Type B pancreatic cell (in vitro differentiated cells): ENCODE measurements at regions not wholly inside any gene's neighbourhood (a gene's known extent, or its start where the extent isn't known, plus 50 kb on each side); places are given as distances from the start of the nearest gene placed in this dataset.

ENCODE experiments used
- DNase-seq: peaks from one replicate; pipeline ENCODE4 v3.0.0; 2021; ENCODE audit warnings: mixed read lengths; ENCODE audit not compliant: unreplicated experiment; ENCODE audit errors: extremely low spot score
- H3K27ac Mint-ChIP-seq: 2 replicates; pipeline ENCODE4 v1.8.0; 2021; ENCODE audit warnings: mild to moderate bottlenecking, mixed read lengths
- H3K27me3 Mint-ChIP-seq: 2 replicates; pipeline ENCODE4 v1.8.0; 2021; ENCODE audit warnings: mixed read lengths
- H3K36me3 Mint-ChIP-seq: 2 replicates; pipeline ENCODE4 v1.8.0; 2021; ENCODE audit warnings: mixed read lengths
- H3K4me1 Mint-ChIP-seq: one replicate; pipeline ENCODE4 v1.8.0; 2021; ENCODE audit warnings: mixed read lengths; ENCODE audit not compliant: unreplicated experiment
- H3K4me3 Mint-ChIP-seq: 2 replicates; pipeline ENCODE4 v1.8.0; 2021; ENCODE audit warnings: mild to moderate bottlenecking, mixed read lengths
- H3K9me3 Mint-ChIP-seq: 2 replicates; pipeline ENCODE4 v1.8.0; 2021; ENCODE audit warnings: mixed read lengths
- CTCF ChIP-seq: fragments of 200-600 bp; sonication (generic); conservative IDR thresholded peaks from 2 replicates; pipeline ENCODE4 v1.5.0; 2021; ENCODE audit warnings: antibody characterized with exemption, mild to moderate bottlenecking

GRCh38 chr3:148070041-148070440 is 627.7 kb upstream of the AGTR1 start:
- H3K4me3 Mint-ChIP-seq: no peak overlapping the region
- no peaks in the 10 kb centered on the region for H3K27me3 Mint-ChIP-seq
- no peaks in the 10 kb centered on the region for H3K36me3 Mint-ChIP-seq
- no peak overlapping the region for H3K27ac Mint-ChIP-seq
- no peaks in the 10 kb centered on the region for H3K9me3 Mint-ChIP-seq
- TF ChIP-seq CTCF: no peak
- no peaks in the 10 kb centered on the region for H3K4me1 Mint-ChIP-seq
- DNase-seq: no peak

- TF ChIP-seq CTCF: no peak
- DNase-seq: no peak
- H3K36me3 Mint-ChIP-seq: no peaks in the 10 kb centered on the region
- H3K27me3 Mint-ChIP-seq: no peaks in the 10 kb centered on the region
- no peak overlapping the region for H3K27ac Mint-ChIP-seq
- H3K9me3 Mint-ChIP-seq: no peaks in the 10 kb centered on the region
- H3K4me3 Mint-ChIP-seq: no peak overlapping the region
- H3K4me1 Mint-ChIP-seq: peaks cover 11% of the 10 kb centered on the region
Measured at GRCh38 chr3:148073721-148074456, 623.8 kb upstream of the AGTR1 start.

GRCh38 chr3:148074946-148075345 is 622.8 kb upstream of the AGTR1 start:
- no peaks in the 10 kb centered on the region for H3K9me3 Mint-ChIP-seq
- H3K4me3 Mint-ChIP-seq: no peak overlapping the region
- no peak overlapping the region for H3K27ac Mint-ChIP-seq
- DNase-seq: no peak
- peaks cover 16% of the 10 kb centered on the region for H3K4me1 Mint-ChIP-seq
- no peaks in the 10 kb centered on the region for H3K36me3 Mint-ChIP-seq
- H3K27me3 Mint-ChIP-seq: no peaks in the 10 kb centered on the region
- no peak for TF ChIP-seq CTCF

- no peak for DNase-seq
- Mint-ChIP-seq H3K27me3 (no peaks in the 10 kb centered on the region), H3K9me3 (no peaks in the 10 kb centered on the region), H3K27ac (no peak overlapping the region), H3K4me1 (peaks cover 16% of the 10 kb centered on the region), H3K36me3 (no peaks in the 10 kb centered on the region), H3K4me3 (no peak overlapping the region)
- peak; percentile 83 for TF ChIP-seq CTCF
Measured at GRCh38 chr3:148075771-148076716, 621.7 kb upstream of the AGTR1 start.

- H3K9me3 Mint-ChIP-seq: no peaks in the 10 kb centered on the region
- H3K27me3 Mint-ChIP-seq: no peaks in the 10 kb centered on the region
- peak; percentile 82 for TF ChIP-seq CTCF
- H3K4me3 Mint-ChIP-seq: no peak overlapping the region
- no peak overlapping the region for H3K27ac Mint-ChIP-seq
- H3K36me3 Mint-ChIP-seq: no peaks in the 10 kb centered on the region
- peaks cover 19% of the 10 kb centered on the region for H3K4me1 Mint-ChIP-seq
- no peak for DNase-seq
Measured at GRCh38 chr3:148077318-148077923, 620.3 kb upstream of the AGTR1 start.
